ENCODE measurements at regions not wholly inside any gene's neighbourhood (a gene's known extent, or its start where the extent isn't known, plus 50 kb on each side); places are given as distances from the start of the nearest gene placed in this dataset.

- Histone ChIP-seq H3K36me3 (ENCODE audit: control insufficient read depth in 2 of 2, insufficient read depth in 1 of 2, low read length in 2 of 2) (no peaks in the 10 kb centered on the region), H3K4me1 (ENCODE audit: control insufficient read depth, insufficient read depth, low read length) (peaks cover 4% of the 10 kb centered on the region; the same call in 1 of the 2 replicates), H3K9me3 (ENCODE audit: control insufficient read depth, insufficient read depth, low read depth, low read length) (no peaks in the 10 kb centered on the region), H3K4me3 (ENCODE audit: low read depth, low read length) (no peak overlapping the region), H3K27ac (ENCODE audit: extremely low read depth, low read depth, low read length) (no peak overlapping the region)
- CTCF ChIA-PET: no interaction called here
- TF ChIP-seq ZNF48 (tag by site-specific recombination; IDR thresholded peaks at IDR 0.05): no peak
- no peak for TF ChIP-seq ZNF701 (tag by site-specific recombination; IDR thresholded peaks at IDR 0.05)
- TF ChIP-seq CTCF (tag by site-specific recombination; IDR thresholded peaks at IDR 0.05): no peak
- TF ChIP-seq YY2 (tag by site-specific recombination; IDR thresholded peaks at IDR 0.05): no peak
- TF ChIP-seq ZSCAN23 (tag by site-specific recombination; IDR thresholded peaks at IDR 0.05): no peak
- no peak for TF ChIP-seq ZNF138 (tag by site-specific recombination; IDR thresholded peaks at IDR 0.05; ENCODE audit: borderline replicate concordance)
- no peak for TF ChIP-seq ZNF449 (tag by site-specific recombination; IDR thresholded peaks at IDR 0.05)
- no peak for TF ChIP-seq MYNN (tag by site-specific recombination; IDR thresholded peaks at IDR 0.05; ENCODE audit: borderline replicate concordance)
- POLR2A ChIA-PET: no interaction called here
Observed at GRCh38 chr4:184936071-184936470, 82.2 kb upstream of the HELT start.

- no peaks in the 10 kb centered on the region for H3K9me3 ChIP-seq (ENCODE audit: control insufficient read depth, insufficient read depth, low read depth, low read length)
- no peaks in the 10 kb centered on the region for H3K36me3 ChIP-seq (ENCODE audit: control insufficient read depth in 2 of 2, insufficient read depth in 1 of 2, low read length in 2 of 2)
- ChIA-PET CTCF (no interaction called here), POLR2A (no interaction called here)
- no peak overlapping the region for H3K27ac ChIP-seq (ENCODE audit: extremely low read depth, low read depth, low read length)
- TF ChIP-seq SCRT1 (tag by site-specific recombination; IDR thresholded peaks at IDR 0.05; ENCODE audit: borderline replicate concordance): peak; percentile 83
- TF ChIP-seq MZF1 (tag by site-specific recombination; IDR thresholded peaks at IDR 0.05; ENCODE audit: borderline replicate concordance): no peak
- peak; percentile 94 for TF ChIP-seq SCRT2 (tag by site-specific recombination; IDR thresholded peaks at IDR 0.05)
- no peak for TF ChIP-seq YY1 (tag by site-specific recombination; IDR thresholded peaks at IDR 0.05)
- peaks cover 4% of the 10 kb centered on the region; the same call in 1 of the 2 replicates for H3K4me1 ChIP-seq (ENCODE audit: control insufficient read depth, insufficient read depth, low read length)
- no peak overlapping the region for H3K4me3 ChIP-seq (ENCODE audit: low read depth, low read length)
Observed at GRCh38 chr4:184937030-184937710, 81.1 kb upstream of the HELT start.

- ChIA-PET POLR2A (no interaction called here), CTCF (no interaction called here)
- H3K27ac ChIP-seq (ENCODE audit: extremely low read depth, low read depth, low read length): no peak overlapping the region
- TF ChIP-seq SCRT2 (tag by site-specific recombination; IDR thresholded peaks at IDR 0.05) (peak; percentile 6; the same call in 1 of the 2 replicates), FEZF1 (tag by site-specific recombination; IDR thresholded peaks at IDR 0.05) (peak; percentile 73), ZNF704 (tag by site-specific recombination; IDR thresholded peaks at IDR 0.05) (no peak), ZNF311 (tag by site-specific recombination; IDR thresholded peaks at IDR 0.05; ENCODE audit: borderline replicate concordance) (no peak), ZBTB17 (tag by site-specific recombination; IDR thresholded peaks at IDR 0.05) (peak; percentile 40; the same call in 1 of the 2 replicates)
- H3K4me3 ChIP-seq (ENCODE audit: low read depth, low read length): no peak overlapping the region
- H3K36me3 ChIP-seq (ENCODE audit: control insufficient read depth in 2 of 2, insufficient read depth in 1 of 2, low read length in 2 of 2): no peaks in the 10 kb centered on the region
- no peaks in the 10 kb centered on the region for H3K9me3 ChIP-seq (ENCODE audit: control insufficient read depth, insufficient read depth, low read depth, low read length)
- peaks cover 4% of the 10 kb centered on the region; the same call in 1 of the 2 replicates for H3K4me1 ChIP-seq (ENCODE audit: control insufficient read depth, insufficient read depth, low read length)
Observed at GRCh38 chr4:184937745-184938144, 80.5 kb upstream of the HELT start.

Data from HEK293 (cell line).